Activated CD4-positive, alpha-beta T cell treated with anti-CD3 and anti-CD28 coated beads, Interleukin-2, amount 50 U/mL, for 48 hours (primary cell): ENCODE measurements at regions not wholly inside any gene's neighbourhood (a gene's known extent, or its start where the extent isn't known, plus 50 kb on each side); places are given as distances from the start of the nearest gene placed in this dataset.
"Not testable (repeated sequence)": the region's sequence is repeated elsewhere in the genome, so short reads cannot be mapped to it uniquely, and the experiment has no call there.

ENCODE experiments used
- DNase-seq, 2 experiments: peaks; one replicate each; pipeline ENCODE4 v3.0.0-alpha.2; 2020

DNA sequence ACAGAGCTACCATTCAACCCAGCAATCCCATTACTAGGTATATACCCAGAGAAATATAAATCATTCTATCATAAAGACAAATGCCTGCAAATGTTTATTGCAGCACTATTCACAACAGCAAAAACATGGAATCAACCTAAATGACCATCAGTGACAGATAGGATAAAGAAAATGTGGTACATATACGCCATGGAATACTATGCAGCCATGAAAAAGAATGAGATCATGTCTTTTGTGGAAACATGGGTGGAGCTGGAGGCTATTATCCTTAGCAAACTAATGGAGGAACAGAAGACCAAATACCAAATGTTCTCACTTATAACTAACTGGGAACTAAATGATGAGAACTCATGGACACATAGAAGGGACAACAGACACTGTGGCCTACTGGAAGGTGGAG lies 318.9 kb downstream of the ZIC3 start:
- DNase-seq: not testable (repeated sequence)

DNA sequence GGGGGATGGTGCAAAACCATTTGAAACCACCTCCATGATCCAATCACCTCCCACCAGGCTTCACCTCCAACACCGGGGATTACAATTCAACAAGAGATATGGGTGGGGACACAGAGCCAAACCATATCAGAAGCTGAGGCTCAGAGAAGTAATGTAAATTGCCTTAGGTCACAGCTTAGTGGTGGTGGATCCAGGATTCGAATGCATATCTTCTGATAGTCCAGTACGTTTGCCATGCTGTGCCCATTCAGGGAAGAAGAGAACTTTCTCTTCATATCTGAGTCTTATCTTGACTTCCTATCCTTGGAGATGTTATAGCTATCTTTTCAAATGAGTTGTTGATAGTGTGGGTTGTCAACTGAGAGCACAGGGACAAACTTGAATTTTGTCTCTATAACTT lies 325.5 kb downstream of the ZIC3 start:
- no peak for DNase-seq

DNA sequence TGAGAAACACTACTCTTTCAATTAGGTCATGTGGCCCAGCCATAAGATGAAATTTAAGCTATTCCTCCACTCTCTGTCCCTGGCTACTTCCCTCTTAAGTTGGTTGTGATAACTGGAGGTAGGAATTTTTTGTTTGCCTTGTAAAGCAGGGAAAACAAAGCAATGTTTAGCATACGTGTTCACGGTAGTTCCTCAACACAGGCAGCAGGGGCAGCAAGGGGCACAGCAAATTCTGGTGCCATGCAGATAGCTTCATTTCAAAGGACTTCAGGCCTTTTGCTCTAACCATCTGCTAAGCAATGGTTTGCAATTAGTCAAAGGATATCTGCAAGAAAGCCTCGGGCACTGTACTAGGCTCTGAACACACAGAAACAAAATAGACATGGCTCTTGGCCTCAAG lies 330.2 kb downstream of the ZIC3 start:
- DNase-seq: no peak

GRCh38 chrX:137915466-137915865 lies 349.5 kb downstream of the ZIC3 start:
- DNase-seq: no peak

DNA sequence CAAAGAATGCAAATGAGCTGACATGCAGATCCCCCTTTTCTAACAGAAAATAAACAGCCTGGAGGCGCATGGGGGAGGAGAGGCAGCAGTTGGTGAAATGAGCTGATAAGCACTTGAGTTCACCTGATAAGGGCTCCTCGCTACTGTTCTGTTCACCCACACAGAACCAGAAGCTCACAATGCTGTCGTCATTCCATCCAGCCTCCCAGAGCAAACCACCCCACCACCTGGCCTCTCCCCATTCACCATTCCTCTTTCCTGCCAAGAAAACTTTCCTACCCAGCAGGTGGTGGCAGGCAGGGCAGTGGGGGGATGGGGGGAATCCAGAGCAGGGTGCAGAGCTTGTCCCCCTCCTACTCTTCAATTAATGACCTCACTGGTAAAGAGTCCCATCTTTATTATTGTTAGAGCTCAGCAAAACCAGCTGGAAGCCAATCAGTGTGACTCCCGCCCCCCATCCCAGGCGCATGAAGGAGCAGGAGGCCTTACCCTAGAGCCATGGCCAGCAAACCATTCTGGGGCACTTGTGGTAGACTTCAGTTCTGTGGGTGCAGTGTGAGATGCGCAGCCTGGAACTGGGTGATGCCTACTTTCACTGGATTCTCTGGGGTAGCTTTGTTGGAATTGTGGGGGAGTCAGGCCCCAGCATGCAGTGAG lies 350.3 kb downstream of the ZIC3 start:
- no peak for DNase-seq

DNA sequence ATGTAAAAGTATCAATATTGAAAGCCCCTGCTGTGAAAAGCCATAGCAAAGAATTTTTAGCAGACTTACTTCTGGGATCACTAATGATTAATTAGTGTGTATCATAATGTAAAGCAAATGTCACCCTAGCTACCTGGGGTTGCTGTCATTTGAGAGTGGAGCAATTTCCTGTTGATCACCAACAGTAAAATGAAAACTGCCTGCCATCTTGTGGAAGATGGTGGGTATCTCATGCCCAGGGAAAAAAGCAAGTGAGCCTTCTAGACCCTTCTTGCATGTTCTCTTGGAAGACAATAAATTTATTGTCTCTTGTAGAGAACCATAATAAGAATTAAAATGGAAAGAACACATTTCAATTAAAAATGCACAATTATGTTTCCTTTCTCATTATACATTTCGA lies 360.2 kb downstream of the ZIC3 start:
- DNase-seq: no peak

- no peak for DNase-seq
These were observed 364.0 kb downstream of the ZIC3 start for GRCh38 chrX:137929951-137930350.

GRCh38 chrX:137930533-137930932 lies 364.6 kb downstream of the ZIC3 start:
- DNase-seq: no peak

GRCh38 chrX:137934214-137934613 lies 368.3 kb downstream of the ZIC3 start:
- not testable (repeated sequence) for DNase-seq

- DNase-seq: not testable (repeated sequence)
These were observed 369.0 kb downstream of the ZIC3 start for GRCh38 chrX:137934887-137935286.

GRCh38 chrX:137945470-137945869 lies 379.5 kb downstream of the ZIC3 start:
- no peak for DNase-seq

DNA sequence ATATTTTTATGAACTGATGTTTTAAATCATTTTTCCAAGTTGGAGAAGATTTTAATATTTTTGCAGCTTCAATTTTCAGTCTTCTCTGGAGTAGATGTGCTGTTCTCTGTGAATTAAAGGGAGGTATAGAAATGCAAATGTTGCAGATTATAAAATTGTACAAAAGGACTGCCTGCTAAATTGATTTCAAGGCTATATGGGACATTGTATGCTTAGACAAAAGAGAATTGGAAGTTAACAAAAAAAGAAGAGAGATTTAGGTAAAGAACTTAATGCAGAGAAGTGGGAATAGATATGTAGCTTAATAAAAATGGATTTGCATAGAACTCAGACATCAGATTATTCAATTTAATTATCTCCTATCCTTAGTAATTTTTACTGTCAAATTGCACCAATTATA lies 403.3 kb downstream of the ZIC3 start:
- no peak for DNase-seq

DNA sequence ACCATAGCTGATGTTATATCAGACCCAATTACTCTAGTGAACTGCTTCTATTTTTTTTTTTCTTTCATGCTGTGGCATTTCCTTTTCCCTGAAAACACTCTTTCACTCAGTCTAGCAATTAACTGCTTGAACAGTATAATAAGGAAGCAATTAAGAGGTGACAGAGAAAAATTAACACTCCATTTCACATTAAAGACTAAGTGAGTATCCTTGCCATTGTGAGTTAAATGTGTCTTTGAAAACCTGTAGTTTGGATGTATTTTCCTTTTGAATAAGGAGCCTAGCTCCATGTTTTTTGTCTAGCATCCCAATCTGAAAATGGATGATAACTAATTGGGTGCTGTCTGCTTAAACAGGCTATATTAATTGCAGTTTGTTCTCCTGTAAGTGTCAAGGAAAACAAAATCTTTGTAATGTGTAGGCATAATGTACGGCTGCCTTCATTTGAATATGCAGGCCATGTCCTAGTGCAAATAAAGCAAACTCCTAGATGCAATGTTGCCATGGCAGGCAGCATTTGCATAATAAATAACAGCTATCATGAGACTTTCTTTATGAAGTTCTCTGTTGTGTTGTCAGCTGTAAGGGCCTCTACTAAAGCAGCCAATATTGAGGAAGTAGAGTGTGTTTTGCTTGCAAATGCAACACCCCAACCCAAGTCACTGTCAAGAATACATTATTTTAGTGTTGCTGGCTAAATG lies 416.7 kb downstream of the ZIC3 start:
- DNase-seq: no peak

DNA sequence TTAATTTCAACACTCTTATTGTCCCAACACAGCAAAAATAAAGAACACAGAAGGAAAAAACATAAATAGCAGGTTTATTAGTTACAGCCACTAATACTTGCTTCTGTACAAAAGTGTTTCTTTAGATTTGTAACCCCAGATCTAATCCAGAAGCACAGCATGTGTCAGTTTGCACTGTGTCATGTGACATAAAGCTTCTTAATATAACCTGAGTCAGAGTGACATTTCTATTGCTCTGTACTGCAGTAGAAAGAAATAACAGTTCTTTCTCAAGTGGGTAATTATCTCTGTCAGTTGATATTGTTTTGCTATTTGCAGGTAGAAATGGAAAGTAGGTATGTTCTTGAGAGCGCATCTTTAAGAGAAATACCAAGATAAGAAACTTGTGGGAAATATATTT lies 422.5 kb downstream of the ZIC3 start:
- DNase-seq: no peak

GRCh38 chrX:137998619-137999018 lies 432.7 kb downstream of the ZIC3 start:
- DNase-seq: no peak

- DNase-seq: no peak
These were observed 433.1 kb downstream of the ZIC3 start for GRCh38 chrX:137999071-137999470.

DNA sequence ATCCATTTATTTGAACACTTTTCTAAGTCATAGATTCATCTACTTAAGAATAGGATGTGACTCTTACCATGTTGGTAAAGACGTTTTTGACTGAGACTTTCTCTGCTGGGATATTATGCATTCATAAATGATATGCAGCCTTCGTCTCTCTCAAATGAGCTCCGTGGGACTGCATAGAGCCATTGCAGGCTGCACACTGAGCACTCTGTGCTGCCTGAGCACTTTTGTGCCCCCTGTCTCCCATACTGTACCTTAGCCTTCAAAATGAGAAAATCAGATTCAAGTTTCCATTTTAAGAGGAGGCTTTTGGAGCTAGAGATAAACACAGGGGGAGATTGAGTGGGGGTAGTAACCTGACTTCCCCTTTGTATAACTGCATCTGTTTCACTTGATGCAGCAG lies 433.6 kb downstream of the ZIC3 start:
- DNase-seq: no peak

DNA sequence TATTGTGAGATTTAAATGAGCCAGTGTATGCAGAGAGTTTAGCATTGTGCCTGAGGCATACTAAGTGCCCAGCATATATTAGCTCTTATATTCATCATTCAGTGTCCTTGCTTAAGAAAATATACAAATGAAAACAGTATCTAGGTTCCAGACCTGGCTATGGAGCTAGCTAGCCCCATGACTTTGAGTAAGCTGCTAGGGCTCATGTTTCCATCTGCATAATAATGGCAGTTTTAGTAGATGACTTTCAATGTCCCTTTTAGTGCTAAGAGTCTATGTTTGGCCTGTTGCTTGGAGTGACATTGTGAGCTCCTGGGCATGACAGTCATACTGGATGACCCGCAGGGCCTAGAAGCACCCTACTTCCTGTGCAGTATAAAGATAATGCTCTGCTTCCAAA lies 435.3 kb downstream of the ZIC3 start:
- DNase-seq: no peak

- no peak for DNase-seq
These were observed 440.3 kb downstream of the ZIC3 start for GRCh38 chrX:138006180-138006579.

DNA sequence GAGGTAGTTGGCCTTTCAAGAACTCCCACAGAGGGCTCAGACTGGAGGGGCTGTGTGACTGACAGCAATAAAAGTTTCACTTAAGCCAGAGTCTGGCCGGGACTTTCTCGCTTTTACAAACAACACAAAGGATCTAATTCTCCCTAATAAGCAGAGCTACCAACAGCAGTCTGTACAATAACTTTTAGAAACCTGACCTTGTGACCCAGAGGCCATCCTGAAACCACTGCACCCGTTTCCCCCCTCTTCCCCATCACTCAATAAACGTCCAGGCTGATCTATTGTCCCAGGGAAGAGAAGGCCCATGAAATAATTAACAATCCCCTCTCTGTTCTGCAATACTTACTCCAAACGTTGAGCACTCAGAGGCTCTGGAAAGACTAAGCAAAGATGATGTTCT lies 442.4 kb downstream of the ZIC3 start:
- no peak for DNase-seq

- DNase-seq: no peak
These were observed 445.5 kb downstream of the ZIC3 start for GRCh38 chrX:138011468-138011867.

DNA sequence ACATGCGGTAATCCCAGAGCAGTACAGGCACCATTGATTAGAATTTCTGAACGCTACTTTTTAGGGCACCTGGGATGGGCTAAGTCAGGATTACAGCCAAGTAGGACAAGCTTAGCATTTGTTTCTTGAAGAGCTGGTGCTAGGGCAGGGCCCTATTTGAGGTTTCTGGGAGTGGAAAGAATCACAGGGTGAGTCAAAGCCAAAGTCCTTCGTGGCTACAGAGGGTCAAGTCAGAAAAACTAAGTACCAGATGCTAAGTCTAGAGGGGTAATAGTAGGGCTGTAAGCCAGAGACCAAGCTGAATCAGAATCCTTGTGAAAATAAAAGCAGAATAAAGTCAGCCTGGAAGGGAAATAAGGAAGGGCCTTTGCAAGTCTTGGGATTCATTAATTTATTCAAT lies 448.6 kb downstream of the ZIC3 start:
- no peak for DNase-seq

- DNase-seq: no peak
These were observed 452.3 kb downstream of the ZIC3 start for GRCh38 chrX:138018145-138018799.

DNA sequence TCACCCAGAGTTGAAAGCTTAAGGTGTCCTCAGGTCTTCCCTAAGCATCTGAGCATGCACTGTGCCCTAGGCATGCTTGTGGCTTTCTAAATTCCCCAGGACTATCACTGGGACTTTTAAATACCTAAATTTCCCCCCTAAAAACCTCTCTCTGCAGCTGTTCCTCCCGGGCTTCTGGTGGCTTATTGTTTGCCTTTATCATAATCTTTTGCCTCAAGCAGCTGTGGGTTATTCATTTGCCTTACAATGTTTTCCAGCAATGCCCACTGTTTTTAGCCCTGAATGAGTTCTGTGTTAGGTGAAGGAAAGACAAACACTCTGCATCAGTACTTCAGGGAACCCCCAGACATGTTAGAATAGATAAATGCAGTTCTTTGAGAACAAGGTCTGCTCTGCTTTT lies 455.0 kb downstream of the ZIC3 start:
- DNase-seq: no peak
